ENCODE measurements at regions not wholly inside any gene's neighbourhood (a gene's known extent, or its start where the extent isn't known, plus 50 kb on each side); places are given as distances from the start of the nearest gene placed in this dataset.

GRCh38 chr17:6941989-6942388 is 53.9 kb upstream of the ALOX12 start:
- H3K27ac ChIP-seq: no peak overlapping the region
- peaks cover 8 to 18% of the 10 kb centered on the region in 2 experiments for H3K4me1 ChIP-seq (ENCODE audit: control insufficient read depth in 1 of 2, insufficient read depth in 1 of 2, low read depth in 1 of 2, low read length in 1 of 2)
- TF ChIP-seq CTCF (IDR thresholded peaks at IDR 0.05): no peak
- H3K36me3 ChIP-seq: no peaks in the 10 kb centered on the region
- no peak overlapping the region for H3K4me3 ChIP-seq (ENCODE audit: low read depth in 1 of 2, low read length in 1 of 2)
- H3K9me3 ChIP-seq: no peaks in the 10 kb centered on the region
- H3K27me3 ChIP-seq: no peaks in the 10 kb centered on the region

GRCh38 chr17:6943406-6943805 is 52.4 kb upstream of the ALOX12 start:
- Histone ChIP-seq H3K27ac (peak overlapping the region; percentile 56), H3K4me1 (ENCODE audit: control insufficient read depth in 1 of 2, insufficient read depth in 1 of 2, low read depth in 1 of 2, low read length in 1 of 2) (peaks cover 9 to 25% of the 10 kb centered on the region in 2 experiments), H3K9me3 (no peaks in the 10 kb centered on the region), H3K4me3 (ENCODE audit: low read depth in 1 of 2, low read length in 1 of 2) (no peak overlapping the region), H3K36me3 (no peaks in the 10 kb centered on the region), H3K27me3 (no peaks in the 10 kb centered on the region)
- no peak for TF ChIP-seq CTCF (IDR thresholded peaks at IDR 0.05)

Measured in neutrophil (primary cell).